D341Med (cell line): ENCODE measurements at regions not wholly inside any gene's neighbourhood (a gene's known extent, or its start where the extent isn't known, plus 50 kb on each side); places are given as distances from the start of the nearest gene placed in this dataset.
A peak's percentile ranks its signal among the peaks of the same experiment; 100 is the strongest.
"Not testable (repeated sequence)": the region's sequence is repeated elsewhere in the genome, so short reads cannot be mapped to it uniquely, and the experiment has no call there.

ENCODE experiments used
- DNase-seq: peaks from one replicate; pipeline ENCODE4 v3.0.0; 2012; ENCODE audit warnings: low spot score

GRCh38 chrX:4547213-4547836 is 833.9 kb upstream of the PRKX start:
- peak; percentile 33 for DNase-seq

- not testable (repeated sequence) for DNase-seq
Measured at GRCh38 chrX:4546178-4546577, 832.7 kb upstream of the PRKX start.

- DNase-seq, result no peak
Measured at GRCh38 chrX:4528247-4528646, 814.8 kb upstream of the PRKX start.

- no peak for DNase-seq
Measured at GRCh38 chrX:4485912-4486311, 772.5 kb upstream of the PRKX start.

GRCh38 chrX:4484266-4484665 is 770.8 kb upstream of the PRKX start:
- DNase-seq, result no peak

GRCh38 chrX:4451591-4451990 is 738.1 kb upstream of the PRKX start:
- peak; percentile 54 for DNase-seq

- no peak for DNase-seq
Measured at GRCh38 chrX:4450177-4450576, 736.7 kb upstream of the PRKX start.

GRCh38 chrX:4435905-4436304 is 722.5 kb upstream of the PRKX start:
- no peak for DNase-seq

- no peak for DNase-seq
Measured at GRCh38 chrX:4397471-4397870, 684.0 kb upstream of the PRKX start.

- DNase-seq, result no peak
Measured at GRCh38 chrX:4382273-4382672, 668.8 kb upstream of the PRKX start.

GRCh38 chrX:4380710-4381109 is 667.3 kb upstream of the PRKX start:
- DNase-seq, result no peak

- DNase-seq, result no peak
Measured at GRCh38 chrX:4379071-4379470, 665.6 kb upstream of the PRKX start.

GRCh38 chrX:4373791-4374190 is 660.3 kb upstream of the PRKX start:
- no peak for DNase-seq

- DNase-seq, result no peak
Measured at GRCh38 chrX:4358577-4358976, 645.1 kb upstream of the PRKX start.

GRCh38 chrX:4322916-4323315 is 609.5 kb upstream of the PRKX start:
- DNase-seq, result no peak

GRCh38 chrX:4320436-4320947 is 607.0 kb upstream of the PRKX start:
- no peak for DNase-seq

- DNase-seq, result no peak
Measured at GRCh38 chrX:4315891-4316290, 602.4 kb upstream of the PRKX start.

- no peak for DNase-seq
Measured at GRCh38 chrX:4314586-4314985, 601.1 kb upstream of the PRKX start.

GRCh38 chrX:4277122-4277521 is 563.7 kb upstream of the PRKX start:
- no peak for DNase-seq

- DNase-seq, result no peak
Measured at GRCh38 chrX:4268676-4269075, 555.2 kb upstream of the PRKX start.

- no peak for DNase-seq
Measured at GRCh38 chrX:4265036-4265435, 551.6 kb upstream of the PRKX start.

GRCh38 chrX:4263030-4263803 is 549.8 kb upstream of the PRKX start:
- peak; percentile 37 for DNase-seq

- DNase-seq, result no peak
Measured at GRCh38 chrX:4253092-4253491, 539.6 kb upstream of the PRKX start.

- no peak for DNase-seq
Measured at GRCh38 chrX:4249401-4249800, 536.0 kb upstream of the PRKX start.
